ENCODE measurements at regions not wholly inside any gene's neighbourhood (a gene's known extent, or its start where the extent isn't known, plus 50 kb on each side); places are given as distances from the start of the nearest gene placed in this dataset.

GRCh38 chr2:153811516-153811915 lies 60.2 kb upstream of the GALNT13 start:
- ATAC-seq (no peak), FAIRE-seq (no peak), DNase-seq (ENCODE audit: low read depth, low spot score) (no peak)
- in situ Hi-C loops (cut with MboI) (no loop called here), intact Hi-C loops (cut with micrococcal nuclease; ENCODE audit: unreplicated experiment) (no loop called here)
- H3K36me3 ChIP-seq (ENCODE audit: control insufficient read depth in 2 of 2, insufficient read depth in 2 of 2, low read length in 1 of 2), result no peaks in the 10 kb centered on the region
- ChIA-PET SMC1A (ENCODE audit: uncharacterized antibody, unreplicated experiment) (no interaction called here), POLR2A (no interaction called here), CTCF (no interaction called here), RAD21 (ENCODE audit: unreplicated experiment) (no interaction called here)
- no peak overlapping the region for H3K4me2 ChIP-seq (ENCODE audit: control insufficient read depth, insufficient read depth)
- no TSS peak for BruUV-seq (replicated peaks)
- H3K27me3 ChIP-seq (replicated peaks in 1 of 2; ENCODE audit: control insufficient read depth in 2 of 2, insufficient read depth in 2 of 2, low read length in 1 of 2), result no peaks in the 10 kb centered on the region
- H3K27ac ChIP-seq (ENCODE audit: control insufficient read depth, insufficient read depth), result no peak overlapping the region
- no peaks in the 10 kb centered on the region for H3K4me1 ChIP-seq (ENCODE audit: control insufficient read depth, insufficient read depth, low read length)
- no peaks in the 10 kb centered on the region for H3K9me3 ChIP-seq (replicated peaks; ENCODE audit: control insufficient read depth, insufficient read depth, low read length)
- no peaks in the 10 kb centered on the region for H4K20me1 ChIP-seq (ENCODE audit: control insufficient read depth, insufficient read depth)
- no peak for TF ChIP-seq ZNF592 (IDR thresholded peaks at IDR 0.05)
- no peak overlapping the region for H2AFZ ChIP-seq (ENCODE audit: control insufficient read depth, low read depth, low read length)
- H3K4me3 ChIP-seq, result no peak overlapping the region
- 0% methylated on average over 1 of the region's 1 CpG for WGBS (ENCODE audit: insufficient coverage, insufficient replicate concordance, low lambda C conversion rate, missing lambda C conversion rate)
- no peak overlapping the region for H3K9ac ChIP-seq (ENCODE audit: control insufficient read depth, insufficient read depth, low read length)
- H3K79me2 ChIP-seq (ENCODE audit: control insufficient read depth, insufficient read depth, low read length), result no peaks in the 10 kb centered on the region

GRCh38 chr2:153812632-153813031 lies 59.1 kb upstream of the GALNT13 start:
- H4K20me1 ChIP-seq (ENCODE audit: control insufficient read depth, insufficient read depth), result no peaks in the 10 kb centered on the region
- BruUV-seq (replicated peaks), result no TSS peak
- intact Hi-C loops (cut with micrococcal nuclease; ENCODE audit: unreplicated experiment) (no loop called here), in situ Hi-C loops (cut with MboI) (no loop called here)
- H2AFZ ChIP-seq (ENCODE audit: control insufficient read depth, low read depth, low read length), result no peak overlapping the region
- no peaks in the 10 kb centered on the region for H3K9me3 ChIP-seq (replicated peaks; ENCODE audit: control insufficient read depth, insufficient read depth, low read length)
- DNase-seq (ENCODE audit: low read depth, low spot score) (no peak), ATAC-seq (no peak), FAIRE-seq (no peak)
- H3K4me2 ChIP-seq (ENCODE audit: control insufficient read depth, insufficient read depth), result no peak overlapping the region
- no peaks in the 10 kb centered on the region for H3K79me2 ChIP-seq (ENCODE audit: control insufficient read depth, insufficient read depth, low read length)
- no peaks in the 10 kb centered on the region for H3K36me3 ChIP-seq (ENCODE audit: control insufficient read depth in 2 of 2, insufficient read depth in 2 of 2, low read length in 1 of 2)
- H3K9ac ChIP-seq (ENCODE audit: control insufficient read depth, insufficient read depth, low read length), result no peak overlapping the region
- H3K4me3 ChIP-seq, result no peak overlapping the region
- CTCF ChIA-PET, result no interaction called here
- RAD21 ChIA-PET (ENCODE audit: unreplicated experiment), result no interaction called here
- no peaks in the 10 kb centered on the region for H3K27me3 ChIP-seq (replicated peaks in 1 of 2; ENCODE audit: control insufficient read depth in 2 of 2, insufficient read depth in 2 of 2, low read length in 1 of 2)
- SMC1A ChIA-PET (ENCODE audit: uncharacterized antibody, unreplicated experiment), result no interaction called here
- WGBS (ENCODE audit: insufficient coverage, insufficient replicate concordance, low lambda C conversion rate, missing lambda C conversion rate), result 90% methylated on average over 1 of the region's 1 CpG
- POLR2A ChIA-PET, result no interaction called here
- no peaks in the 10 kb centered on the region for H3K4me1 ChIP-seq (ENCODE audit: control insufficient read depth, insufficient read depth, low read length)
- no peak overlapping the region for H3K27ac ChIP-seq (ENCODE audit: control insufficient read depth, insufficient read depth)
- no peak for TF ChIP-seq MTA2 (IDR thresholded peaks at IDR 0.05; ENCODE audit: low read depth)
- no peak for TF ChIP-seq STAT3 (IDR thresholded peaks at IDR 0.05; ENCODE audit: low read depth, low read length)
- no peak for TF ChIP-seq NR2C1 (IDR thresholded peaks at IDR 0.05)
- TF ChIP-seq PBX3 (IDR thresholded peaks at IDR 0.05; ENCODE audit: insufficient replicate concordance, low read depth, low read length), result no peak
- no peak for TF ChIP-seq ZNF217 (IDR thresholded peaks at IDR 0.05)
- no peak for TF ChIP-seq RBBP5 (conservative IDR thresholded peaks at IDR 0.05)
- TF ChIP-seq ZNF274 (IDR thresholded peaks at IDR 0.05; ENCODE audit: insufficient read depth, insufficient read length), result no peak
- no peak for TF ChIP-seq POU2F2 (IDR thresholded peaks at IDR 0.05; ENCODE audit: borderline replicate concordance, low read depth, low read length)
- TF ChIP-seq IKZF1 (conservative IDR thresholded peaks at IDR 0.05), result no peak
- TF ChIP-seq PAX5 (IDR thresholded peaks at IDR 0.05; ENCODE audit: borderline replicate concordance, low read depth, low read length), result no peak
- no peak for TF ChIP-seq YBX1 (IDR thresholded peaks at IDR 0.05)
- TF ChIP-seq ZNF24 (IDR thresholded peaks at IDR 0.05), result no peak
- no peak for TF ChIP-seq NFXL1 (IDR thresholded peaks at IDR 0.05; ENCODE audit: borderline replicate concordance)
- TF ChIP-seq SIX5 (IDR thresholded peaks at IDR 0.05; ENCODE audit: low read depth, low read length, severe bottlenecking), result no peak
